Prostate gland (tissue), 2 donors: ENCODE measurements at regions not wholly inside any gene's neighbourhood (a gene's known extent, or its start where the extent isn't known, plus 50 kb on each side); places are given as distances from the start of the nearest gene placed in this dataset.

Experiments
- DNase-seq: peaks from one replicate; pipeline ENCODE4 v3.0.0-alpha.2; 2019; ENCODE audit warnings: low spot score
- H3K27ac ChIP-seq, 2 donors: fragments of 200-600 bp; sonication (generic); 2 replicates each; pipeline ENCODE4 v1.5.1; 2017 to 2019
- H3K27me3 ChIP-seq: fragments of 200-600 bp; sonication (generic); replicated peaks from 2 replicates; pipeline ENCODE4 v1.5.1; 2019; ENCODE audit not compliant: insufficient read depth
- H3K36me3 ChIP-seq, 2 donors: fragments of 200-600 bp; sonication (generic); 1 replicate in 1 of 2; 2 replicates in 1 of 2; pipeline versions ENCODE4 v1.5.1 to v1.8.1; 2017 to 2019
- H3K4me1 ChIP-seq: fragments of 200-600 bp; sonication (generic); replicated peaks from 2 replicates; pipeline ENCODE4 v1.5.1; 2019
- H3K4me3 ChIP-seq, 2 donors: fragments of 200-600 bp; sonication (generic); 2 replicates each; pipeline ENCODE4 v1.5.1; 2017 to 2019
- H3K9me3 ChIP-seq: fragments of 200-600 bp; sonication (generic); 2 replicates; pipeline ENCODE4 v1.5.1; 2017
- POLR2A ChIP-seq: fragments of 450-650 bp; IDR thresholded peaks from one replicate; pipeline ENCODE4 v1.6.1; 2016; ENCODE audit warnings: antibody characterized with exemption, mild to moderate bottlenecking
- POLR2AphosphoS5 ChIP-seq: sonication (generic); formaldehyde crosslinking; IDR thresholded peaks from one replicate; pipeline ENCODE4 v1.6.1; 2017; ENCODE audit warnings: antibody characterized with exemption
- WGBS: methylation state at CpG from one replicate; pipeline ENCODE4 v1.1.5; 2018; 5-methylcytosine and 5-hydroxymethylcytosine counted together
- intact Hi-C: fragments of 100-400 bp; cut with DNase I; formaldehyde crosslinking; loops from one replicate; pipeline ENCODE4 v1.14.2; 2022
- TF ChIP-seq, protein P1 (sequence below), 4 experiments: fragments of 200-600 bp in 2 of 4; fragments of 450-650 bp in 2 of 4; sonication (generic) in 2 of 4; IDR thresholded peaks; 1 replicate in 3 of 4; 2 replicates in 1 of 4; pipeline ENCODE4 v1.5.1; 2016 to 2019; ENCODE audit warnings: antibody characterized with exemption in 4 of 4, mild to moderate bottlenecking in 2 of 4, moderate library complexity in 2 of 4

DNA sequence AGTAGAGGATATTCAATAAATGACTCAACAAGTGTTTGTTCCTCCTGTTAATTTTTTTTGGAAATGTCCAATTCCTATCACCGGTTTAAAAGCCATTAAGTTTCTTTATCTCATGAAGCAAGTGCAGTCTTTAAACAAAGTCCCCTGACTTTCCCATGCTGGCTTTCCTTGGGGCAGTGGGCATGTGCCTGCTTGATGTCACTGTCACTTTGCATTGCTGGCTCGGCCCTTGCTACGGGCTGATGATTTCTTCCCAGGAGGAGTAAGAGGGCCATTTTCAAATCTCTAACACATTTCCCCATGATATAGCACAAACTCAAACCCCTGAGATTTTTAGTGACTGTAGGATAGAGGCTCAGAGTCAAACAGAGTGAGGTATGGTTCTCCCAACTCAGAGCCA is 275.8 kb upstream of the TENM3 start:
- no peaks in the 10 kb centered on the region for H3K27me3 ChIP-seq
- no peaks in the 10 kb centered on the region for H3K9me3 ChIP-seq
- no peaks in the 10 kb centered on the region for H3K4me1 ChIP-seq
- DNase-seq, result no peak
- 39% methylated on average over 3 of the region's 3 CpGs for WGBS
- TF ChIP-seq, protein P1, sequence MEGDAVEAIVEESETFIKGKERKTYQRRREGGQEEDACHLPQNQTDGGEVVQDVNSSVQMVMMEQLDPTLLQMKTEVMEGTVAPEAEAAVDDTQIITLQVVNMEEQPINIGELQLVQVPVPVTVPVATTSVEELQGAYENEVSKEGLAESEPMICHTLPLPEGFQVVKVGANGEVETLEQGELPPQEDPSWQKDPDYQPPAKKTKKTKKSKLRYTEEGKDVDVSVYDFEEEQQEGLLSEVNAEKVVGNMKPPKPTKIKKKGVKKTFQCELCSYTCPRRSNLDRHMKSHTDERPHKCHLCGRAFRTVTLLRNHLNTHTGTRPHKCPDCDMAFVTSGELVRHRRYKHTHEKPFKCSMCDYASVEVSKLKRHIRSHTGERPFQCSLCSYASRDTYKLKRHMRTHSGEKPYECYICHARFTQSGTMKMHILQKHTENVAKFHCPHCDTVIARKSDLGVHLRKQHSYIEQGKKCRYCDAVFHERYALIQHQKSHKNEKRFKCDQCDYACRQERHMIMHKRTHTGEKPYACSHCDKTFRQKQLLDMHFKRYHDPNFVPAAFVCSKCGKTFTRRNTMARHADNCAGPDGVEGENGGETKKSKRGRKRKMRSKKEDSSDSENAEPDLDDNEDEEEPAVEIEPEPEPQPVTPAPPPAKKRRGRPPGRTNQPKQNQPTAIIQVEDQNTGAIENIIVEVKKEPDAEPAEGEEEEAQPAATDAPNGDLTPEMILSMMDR (IDR thresholded peaks at IDR 0.05), result no peak
- TF ChIP-seq POLR2A, result no peak
- TF ChIP-seq POLR2AphosphoS5, result no peak
- no peak overlapping the region for H3K27ac ChIP-seq
- no peak overlapping the region for H3K4me3 ChIP-seq
- intact Hi-C loops, result no loop called here
- no peaks in the 10 kb centered on the region for H3K36me3 ChIP-seq

DNA sequence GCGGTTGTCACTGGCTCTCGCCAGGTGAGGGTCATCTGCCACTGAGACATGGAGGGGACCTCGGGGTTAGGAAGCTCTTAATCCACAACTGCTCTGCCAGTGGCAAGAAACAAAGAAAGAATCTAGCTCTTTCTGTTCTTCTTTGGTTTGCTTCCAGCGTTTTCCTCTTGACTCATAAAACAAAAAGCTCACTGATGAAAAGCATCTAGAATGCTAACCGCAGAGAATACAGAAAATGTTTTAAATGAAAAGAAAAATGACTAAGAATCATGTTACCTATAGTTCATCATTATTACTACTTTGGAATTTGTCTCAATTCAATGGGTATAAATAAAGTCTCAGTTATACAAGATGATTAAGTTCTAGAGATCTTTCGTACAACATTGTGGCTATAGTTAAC is 274.8 kb upstream of the TENM3 start:
- Histone ChIP-seq H3K27me3 (no peaks in the 10 kb centered on the region), H3K4me3 (no peak overlapping the region), H3K36me3 (no peaks in the 10 kb centered on the region), H3K27ac (no peak overlapping the region), H3K4me1 (no peaks in the 10 kb centered on the region), H3K9me3 (no peaks in the 10 kb centered on the region)
- DNase-seq, result no peak
- TF ChIP-seq POLR2A, result no peak
- TF ChIP-seq, protein P1 (IDR thresholded peaks at IDR 0.05), result no peak
- TF ChIP-seq POLR2AphosphoS5, result no peak
- intact Hi-C loops, result no loop called here
- WGBS, result 90% methylated on average over 6 of the region's 6 CpGs

DNA sequence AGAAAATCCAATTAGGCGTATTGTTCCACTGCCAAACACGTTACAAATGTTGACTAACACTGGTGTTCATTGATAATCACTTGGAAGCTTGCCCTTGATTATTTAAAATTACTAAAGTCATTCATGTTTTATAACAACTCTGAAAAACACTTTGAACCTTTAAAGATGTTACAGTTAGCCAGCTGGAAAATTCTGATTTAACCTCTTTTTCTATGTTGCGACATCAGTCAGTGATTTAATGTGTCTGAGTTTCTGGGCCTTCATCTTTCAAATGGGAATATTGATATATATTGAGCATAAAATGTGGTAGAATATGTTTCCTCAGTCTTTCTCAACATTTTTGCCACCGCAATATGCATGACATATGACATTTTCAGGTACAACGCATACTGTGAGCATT is 274.1 kb upstream of the TENM3 start:
- intact Hi-C loops, result no loop called here
- H3K36me3 ChIP-seq, result no peaks in the 10 kb centered on the region
- TF ChIP-seq POLR2A, result no peak
- TF ChIP-seq POLR2AphosphoS5, result no peak
- TF ChIP-seq, protein P1 (IDR thresholded peaks at IDR 0.05), result no peak
- H3K27me3 ChIP-seq, result no peaks in the 10 kb centered on the region
- H3K4me1 ChIP-seq, result no peaks in the 10 kb centered on the region
- DNase-seq, result no peak
- no peak overlapping the region for H3K27ac ChIP-seq
- no peak overlapping the region for H3K4me3 ChIP-seq
- WGBS, result 94% methylated on average over 5 of the region's 5 CpGs
- no peaks in the 10 kb centered on the region for H3K9me3 ChIP-seq

DNA sequence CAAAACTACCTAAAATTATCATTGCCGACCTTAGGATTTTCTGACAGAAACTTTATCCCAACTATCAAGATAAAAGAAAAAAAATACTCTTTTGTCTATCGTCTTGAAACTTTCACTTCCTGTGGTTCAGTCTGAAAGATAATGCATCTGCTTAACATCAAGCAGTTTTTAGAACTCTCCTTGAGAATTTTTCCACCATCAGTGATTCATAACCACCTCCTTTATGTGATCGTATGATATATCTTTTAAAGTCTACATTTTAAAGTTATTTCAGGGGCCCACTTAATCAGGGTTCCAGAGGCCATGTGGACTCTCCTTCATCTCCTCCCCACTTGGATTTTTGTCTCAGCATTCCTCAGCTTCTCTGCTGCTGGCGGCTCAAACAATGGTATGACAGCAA is 272.8 kb upstream of the TENM3 start:
- no peaks in the 10 kb centered on the region for H3K27me3 ChIP-seq
- intact Hi-C loops, result no loop called here
- H3K27ac ChIP-seq, result no peak overlapping the region
- no peaks in the 10 kb centered on the region for H3K9me3 ChIP-seq
- no peak overlapping the region for H3K4me3 ChIP-seq
- DNase-seq, result no peak
- H3K36me3 ChIP-seq, result no peaks in the 10 kb centered on the region
- 68% methylated on average over 4 of the region's 4 CpGs for WGBS
- H3K4me1 ChIP-seq, result no peaks in the 10 kb centered on the region
- TF ChIP-seq POLR2A (no peak), POLR2AphosphoS5 (no peak)
- TF ChIP-seq, protein P1 (IDR thresholded peaks at IDR 0.05), result no peak

DNA sequence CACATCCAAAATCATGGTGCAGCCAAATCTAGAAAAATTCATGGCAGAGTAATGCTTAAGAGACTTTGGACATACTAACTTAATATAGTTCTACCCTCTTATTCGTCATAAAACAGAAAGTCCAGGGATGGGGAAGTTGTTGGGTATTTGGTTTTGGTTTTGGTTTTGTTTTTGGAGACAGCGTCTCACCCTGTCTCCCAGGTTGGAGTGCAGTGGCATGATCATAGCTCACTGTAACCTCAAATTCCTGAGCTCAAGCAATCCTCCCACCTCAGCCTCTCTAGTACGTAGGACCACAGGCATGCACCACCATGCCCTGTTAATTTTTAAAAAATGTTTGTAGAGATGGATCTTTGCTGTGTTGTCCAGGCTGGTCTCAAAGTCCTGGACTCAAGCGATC is 271.8 kb upstream of the TENM3 start:
- Histone ChIP-seq H3K4me3 (no peak overlapping the region), H3K9me3 (no peaks in the 10 kb centered on the region), H3K36me3 (no peaks in the 10 kb centered on the region), H3K27ac (no peak overlapping the region), H3K4me1 (no peaks in the 10 kb centered on the region), H3K27me3 (no peaks in the 10 kb centered on the region)
- WGBS, result 88% methylated on average over 4 of the region's 4 CpGs
- DNase-seq, result no peak
- TF ChIP-seq, protein P1 (IDR thresholded peaks at IDR 0.05), result no peak
- TF ChIP-seq POLR2AphosphoS5, result no peak
- no peak for TF ChIP-seq POLR2A
- intact Hi-C loops, result no loop called here
